ENCODE measurements at regions not wholly inside any gene's neighbourhood (a gene's known extent, or its start where the extent isn't known, plus 50 kb on each side); places are given as distances from the start of the nearest gene placed in this dataset.

- TF ChIP-seq CTCF (IDR thresholded peaks at IDR 0.05) = no peak
- no peak for TF ChIP-seq ZFX (IDR thresholded peaks at IDR 0.05; ENCODE audit: borderline replicate concordance)
- H3K27ac ChIP-seq = no peak overlapping the region
These were observed 136.0 kb upstream of the CBLB start for GRCh38 chr3:106004826-106005225.

GRCh38 chr3:106006001-106006400 lies 137.2 kb upstream of the CBLB start:
- TF ChIP-seq ZFX (IDR thresholded peaks at IDR 0.05; ENCODE audit: borderline replicate concordance) (no peak), CTCF (IDR thresholded peaks at IDR 0.05) (no peak)
- H3K27ac ChIP-seq = no peak overlapping the region

- H3K27ac ChIP-seq = no peak overlapping the region
- TF ChIP-seq ZFX (IDR thresholded peaks at IDR 0.05; ENCODE audit: borderline replicate concordance) = no peak
These were observed 137.8 kb upstream of the CBLB start for GRCh38 chr3:106006571-106006970.

GRCh38 chr3:106007512-106007911 lies 138.7 kb upstream of the CBLB start:
- no peak for TF ChIP-seq ZFX (IDR thresholded peaks at IDR 0.05; ENCODE audit: borderline replicate concordance)
- no peak for TF ChIP-seq CTCF (IDR thresholded peaks at IDR 0.05)
- no peak overlapping the region for H3K27ac ChIP-seq

- TF ChIP-seq ZFX (IDR thresholded peaks at IDR 0.05; ENCODE audit: borderline replicate concordance) = no peak
- no peak for TF ChIP-seq CTCF (IDR thresholded peaks at IDR 0.05)
- H3K27ac ChIP-seq = no peak overlapping the region
These were observed 140.0 kb upstream of the CBLB start for GRCh38 chr3:106008766-106009165.

GRCh38 chr3:106010829-106011228 lies 142.0 kb upstream of the CBLB start:
- H3K27ac ChIP-seq = no peak overlapping the region
- no peak for TF ChIP-seq ZFX (IDR thresholded peaks at IDR 0.05; ENCODE audit: borderline replicate concordance)
- no peak for TF ChIP-seq CTCF (IDR thresholded peaks at IDR 0.05)

GRCh38 chr3:106013971-106014370 lies 145.2 kb upstream of the CBLB start:
- no peak overlapping the region for H3K27ac ChIP-seq
- TF ChIP-seq CTCF (IDR thresholded peaks at IDR 0.05) (no peak), ZFX (IDR thresholded peaks at IDR 0.05; ENCODE audit: borderline replicate concordance) (no peak)

- TF ChIP-seq ZFX (IDR thresholded peaks at IDR 0.05; ENCODE audit: borderline replicate concordance) (no peak), CTCF (IDR thresholded peaks at IDR 0.05) (no peak)
- no peak overlapping the region for H3K27ac ChIP-seq
These were observed 145.7 kb upstream of the CBLB start for GRCh38 chr3:106014518-106014917.

All from 22Rv1 (cell line).